ENCODE measurements at regions not wholly inside any gene's neighbourhood (a gene's known extent, or its start where the extent isn't known, plus 50 kb on each side); places are given as distances from the start of the nearest gene placed in this dataset.

DNA sequence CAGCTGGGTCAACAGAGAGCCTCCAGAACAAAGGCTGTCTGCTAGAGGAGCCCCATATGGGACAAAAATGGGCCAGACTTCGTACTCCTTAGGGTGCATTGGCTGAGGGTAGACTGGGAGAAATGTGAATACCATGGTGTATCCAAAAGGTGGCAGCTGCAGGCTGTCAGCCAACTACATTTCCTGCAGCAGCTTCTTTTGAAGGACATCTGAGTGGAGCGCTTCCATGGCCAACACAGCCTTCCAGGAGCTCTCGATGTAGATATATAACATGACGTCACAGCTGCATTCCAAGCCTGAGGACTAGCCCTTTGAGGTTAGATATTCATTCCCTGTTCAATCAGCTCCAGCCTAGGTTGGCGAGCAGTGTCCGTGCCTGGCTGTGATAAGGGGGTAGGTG, 107.7 kb downstream of the MAB21L3 start:
- TF ChIP-seq, protein P1, sequence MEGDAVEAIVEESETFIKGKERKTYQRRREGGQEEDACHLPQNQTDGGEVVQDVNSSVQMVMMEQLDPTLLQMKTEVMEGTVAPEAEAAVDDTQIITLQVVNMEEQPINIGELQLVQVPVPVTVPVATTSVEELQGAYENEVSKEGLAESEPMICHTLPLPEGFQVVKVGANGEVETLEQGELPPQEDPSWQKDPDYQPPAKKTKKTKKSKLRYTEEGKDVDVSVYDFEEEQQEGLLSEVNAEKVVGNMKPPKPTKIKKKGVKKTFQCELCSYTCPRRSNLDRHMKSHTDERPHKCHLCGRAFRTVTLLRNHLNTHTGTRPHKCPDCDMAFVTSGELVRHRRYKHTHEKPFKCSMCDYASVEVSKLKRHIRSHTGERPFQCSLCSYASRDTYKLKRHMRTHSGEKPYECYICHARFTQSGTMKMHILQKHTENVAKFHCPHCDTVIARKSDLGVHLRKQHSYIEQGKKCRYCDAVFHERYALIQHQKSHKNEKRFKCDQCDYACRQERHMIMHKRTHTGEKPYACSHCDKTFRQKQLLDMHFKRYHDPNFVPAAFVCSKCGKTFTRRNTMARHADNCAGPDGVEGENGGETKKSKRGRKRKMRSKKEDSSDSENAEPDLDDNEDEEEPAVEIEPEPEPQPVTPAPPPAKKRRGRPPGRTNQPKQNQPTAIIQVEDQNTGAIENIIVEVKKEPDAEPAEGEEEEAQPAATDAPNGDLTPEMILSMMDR (IDR thresholded peaks at IDR 0.05): no peak
- TF ChIP-seq POLR2A (IDR thresholded peaks at IDR 0.05) (no peak), POLR2AphosphoS5 (IDR thresholded peaks at IDR 0.05) (no peak), EP300 (IDR thresholded peaks at IDR 0.05) (no peak)
- H3K4me1 ChIP-seq: no peaks in the 10 kb centered on the region
- DNase-seq (peak in 1 of 2 donors; percentile 41), ATAC-seq (ENCODE audit: low FRiP score in 2 of 2) (peak; percentile 23 to 59)
- 48 to 65% methylated on average over 5 to 6 of the region's 6 CpGs for WGBS, 2 donors
- H3K27me3 ChIP-seq: no peaks in the 10 kb centered on the region
- H3K9me3 ChIP-seq: no peaks in the 10 kb centered on the region
- no peaks in the 10 kb centered on the region for H3K36me3 ChIP-seq
- no peak overlapping the region for H3K27ac ChIP-seq
- H3K4me3 ChIP-seq: no peak overlapping the region

DNA sequence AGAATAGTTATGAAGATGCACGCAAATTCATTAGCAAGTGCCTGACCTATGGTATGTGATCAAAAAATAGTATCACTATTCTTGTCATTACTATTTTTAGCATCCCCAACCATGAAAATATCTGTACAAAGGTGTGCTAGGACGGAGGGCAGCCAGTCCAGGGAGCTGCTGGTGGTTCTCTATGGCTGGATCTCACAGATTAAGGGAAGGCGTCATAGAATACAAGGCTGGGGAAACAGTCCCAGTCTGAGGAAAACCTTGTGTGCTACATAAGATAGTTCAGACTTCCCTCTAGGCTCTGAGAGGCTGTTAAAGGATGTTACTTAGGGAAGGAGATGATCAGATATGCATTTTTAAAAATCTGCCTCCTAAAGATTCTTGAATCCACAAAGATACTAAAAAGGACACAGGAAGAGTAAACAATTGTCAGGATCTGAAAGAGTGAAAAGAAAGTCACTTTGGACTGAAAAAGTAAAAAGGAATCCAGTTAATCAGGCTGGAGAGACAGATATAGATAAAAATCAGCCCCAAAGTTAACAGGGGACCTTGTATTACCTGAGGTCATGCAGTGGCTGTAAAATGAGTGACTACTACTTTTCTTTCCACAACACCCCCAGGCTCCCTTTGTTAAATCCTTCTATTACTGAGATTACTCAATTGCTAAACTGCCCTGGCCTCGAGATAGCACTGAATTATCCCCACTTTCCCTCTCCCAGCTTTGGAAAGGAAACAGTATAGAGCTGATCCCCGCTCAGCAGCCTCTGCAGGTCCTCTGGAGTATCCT, 108.6 kb downstream of the MAB21L3 start:
- Histone ChIP-seq H3K27ac (no peak overlapping the region), H3K4me3 (no peak overlapping the region), H3K36me3 (no peaks in the 10 kb centered on the region), H3K4me1 (no peaks in the 10 kb centered on the region), H3K9me3 (no peaks in the 10 kb centered on the region), H3K27me3 (no peaks in the 10 kb centered on the region)
- WGBS, 2 donors: 87 to 91% methylated on average over 5 of the region's 5 CpGs
- DNase-seq (no peak), ATAC-seq (ENCODE audit: low FRiP score in 2 of 2) (no peak)
- TF ChIP-seq POLR2A (IDR thresholded peaks at IDR 0.05) (no peak), EP300 (IDR thresholded peaks at IDR 0.05) (no peak), POLR2AphosphoS5 (IDR thresholded peaks at IDR 0.05) (no peak)
- TF ChIP-seq, protein P1 (IDR thresholded peaks at IDR 0.05): no peak

DNA sequence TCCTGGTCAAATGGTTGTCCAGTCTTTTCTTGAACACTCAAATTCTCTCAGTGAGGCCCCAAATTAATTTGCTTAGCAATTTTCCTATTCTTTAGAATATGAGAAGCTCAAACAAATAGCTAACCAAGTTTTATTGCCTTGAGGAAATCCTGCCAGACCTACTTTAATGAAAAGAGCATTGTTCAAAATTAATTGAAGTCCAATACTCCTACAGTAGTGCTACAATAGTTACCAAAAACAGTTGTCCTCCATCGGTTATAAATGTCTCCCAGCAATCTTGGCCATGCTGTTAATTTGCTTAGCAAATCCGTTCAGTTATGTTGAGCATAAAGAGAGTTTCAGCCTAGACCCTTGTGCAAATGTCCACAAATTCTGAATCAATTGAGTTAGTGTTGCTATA, 112.9 kb downstream of the MAB21L3 start:
- DNase-seq (no peak), ATAC-seq (ENCODE audit: low FRiP score in 2 of 2) (no peak)
- TF ChIP-seq POLR2A (IDR thresholded peaks at IDR 0.05) (no peak), POLR2AphosphoS5 (IDR thresholded peaks at IDR 0.05) (no peak), EP300 (IDR thresholded peaks at IDR 0.05) (no peak)
- TF ChIP-seq, protein P1 (IDR thresholded peaks at IDR 0.05): no peak
- no peak overlapping the region for H3K27ac ChIP-seq
- no peaks in the 10 kb centered on the region for H3K4me1 ChIP-seq
- H3K9me3 ChIP-seq: no peaks in the 10 kb centered on the region
- no peaks in the 10 kb centered on the region for H3K36me3 ChIP-seq
- H3K4me3 ChIP-seq: no peak overlapping the region
- WGBS, 2 donors: 70 to 75% methylated on average over 2 of the region's 2 CpGs
- no peaks in the 10 kb centered on the region for H3K27me3 ChIP-seq

DNA sequence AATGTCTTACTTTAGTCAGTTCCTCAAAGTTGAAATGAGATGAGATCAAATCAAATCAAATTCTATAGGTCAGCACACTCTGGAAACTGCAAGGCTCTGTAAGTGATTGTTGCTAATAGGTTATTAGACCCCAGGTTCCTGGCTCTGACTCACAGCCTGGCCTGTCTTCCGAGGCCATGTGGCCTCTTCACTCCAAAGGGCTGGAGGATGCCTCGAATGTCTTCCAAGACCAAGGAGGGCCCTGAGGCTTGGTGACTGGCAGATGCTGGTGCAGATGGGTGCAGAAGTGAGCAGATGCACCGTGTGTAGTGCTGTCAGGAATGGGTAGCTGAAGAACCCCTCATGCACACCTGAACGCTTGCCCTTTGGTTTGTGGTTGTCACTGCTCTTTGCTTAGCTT, 113.4 kb downstream of the MAB21L3 start:
- TF ChIP-seq EP300 (IDR thresholded peaks at IDR 0.05) (no peak), POLR2AphosphoS5 (IDR thresholded peaks at IDR 0.05) (no peak)
- TF ChIP-seq, protein P1 (IDR thresholded peaks at IDR 0.05): no peak
- H3K9me3 ChIP-seq: no peaks in the 10 kb centered on the region

DNA sequence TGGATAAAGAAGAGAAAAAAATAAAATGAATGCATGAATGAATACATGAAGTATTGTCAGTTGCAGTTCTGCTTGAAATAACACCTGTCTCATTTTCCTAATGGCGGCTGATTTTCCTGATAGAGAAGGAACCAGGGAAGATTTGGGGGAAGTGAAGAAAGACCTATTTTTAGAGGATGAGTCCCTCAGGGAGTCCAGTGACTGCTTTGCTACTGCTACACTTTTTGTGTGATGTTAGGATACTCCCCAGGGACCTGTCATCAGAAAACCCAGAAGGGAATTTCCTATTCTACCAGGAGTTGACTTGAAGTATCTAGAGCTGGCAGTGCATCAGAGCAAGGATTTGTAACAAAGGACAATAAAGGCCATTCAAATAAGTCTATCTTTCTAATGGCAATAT, 114.8 kb downstream of the MAB21L3 start:
- ATAC-seq (ENCODE audit: low FRiP score in 2 of 2) (no peak), DNase-seq (no peak)
- TF ChIP-seq POLR2A (IDR thresholded peaks at IDR 0.05): no peak
- no peak for TF ChIP-seq EP300 (IDR thresholded peaks at IDR 0.05)
- TF ChIP-seq, protein P1 (IDR thresholded peaks at IDR 0.05): no peak
- no peak for TF ChIP-seq POLR2AphosphoS5 (IDR thresholded peaks at IDR 0.05)
- H3K27me3 ChIP-seq: no peaks in the 10 kb centered on the region
- H3K36me3 ChIP-seq: no peaks in the 10 kb centered on the region
- peaks cover 0 to 3% (median under 1%) of the 10 kb centered on the region in 4 donors for H3K4me1 ChIP-seq
- no peak overlapping the region for H3K27ac ChIP-seq
- no peaks in the 10 kb centered on the region for H3K9me3 ChIP-seq
- 80 to 98% methylated on average over 1 of the region's 1 CpG for WGBS, 2 donors
- H3K4me3 ChIP-seq: no peak overlapping the region

More for the DNA sequence above, 113.4 kb downstream of the MAB21L3 start:
- H3K36me3 ChIP-seq: no peaks in the 10 kb centered on the region
- H3K27me3 ChIP-seq: no peaks in the 10 kb centered on the region
- no peak overlapping the region for H3K4me3 ChIP-seq
- no peak for DNase-seq
- no peak overlapping the region for H3K27ac ChIP-seq
- 84 to 96% methylated on average over 4 of the region's 4 CpGs for WGBS, 2 donors
- ATAC-seq (ENCODE audit: low FRiP score in 2 of 2): no peak
- no peaks in the 10 kb centered on the region for H3K4me1 ChIP-seq
